Trophoblast cell (in vitro differentiated cells and primary cell): ENCODE measurements at regions not wholly inside any gene's neighbourhood (a gene's known extent, or its start where the extent isn't known, plus 50 kb on each side); places are given as distances from the start of the nearest gene placed in this dataset.
"Not testable (repeated sequence)": the region's sequence is repeated elsewhere in the genome, so short reads cannot be mapped to it uniquely, and the experiment has no call there.

Experiments used
- DNase-seq, 2 donors: peaks; one replicate each; pipeline ENCODE4 v3.0.0-alpha.2; 2016
- H2AFZ ChIP-seq: 2 replicates; pipeline ENCODE4 v1.6.1; 2013; ENCODE audit warnings: low read length, moderate library complexity, mild to moderate bottlenecking; ENCODE audit not compliant: insufficient read depth, poor library complexity
- H2AK5ac ChIP-seq: 2 replicates; pipeline ENCODE4 v1.6.1; 2013; ENCODE audit warnings: mild to moderate bottlenecking, low read length
- H2BK120ac ChIP-seq: 2 replicates; pipeline ENCODE4 v1.6.1; 2013; ENCODE audit warnings: low read length, mild to moderate bottlenecking, moderate library complexity; ENCODE audit not compliant: insufficient read depth, poor library complexity
- H2BK12ac ChIP-seq: 2 replicates; pipeline ENCODE4 v1.6.1; 2013; ENCODE audit warnings: mild to moderate bottlenecking, low read length, moderate library complexity
- H2BK5ac ChIP-seq: 2 replicates; pipeline ENCODE4 v1.6.1; 2013; ENCODE audit warnings: low read length, low read depth, moderate library complexity, mild to moderate bottlenecking; ENCODE audit not compliant: poor library complexity
- H3K14ac ChIP-seq: 2 replicates; pipeline ENCODE4 v1.6.1; 2013; ENCODE audit warnings: mild to moderate bottlenecking, low read length
- H3K18ac ChIP-seq: 2 replicates; pipeline ENCODE4 v1.6.1; 2013; ENCODE audit warnings: mild to moderate bottlenecking, low read length
- H3K23ac ChIP-seq: 2 replicates; pipeline ENCODE4 v1.6.1; 2013; ENCODE audit warnings: low read length
- H3K27ac ChIP-seq: 2 replicates; pipeline ENCODE4 v1.5.1; 2013; ENCODE audit warnings: low read depth, mild to moderate bottlenecking, inconsistent platforms, low read length, moderate library complexity
- H3K27me3 ChIP-seq: 2 replicates; pipeline ENCODE4 v1.6.1; 2013; ENCODE audit warnings: inconsistent platforms, mild to moderate bottlenecking, low read length, moderate library complexity; ENCODE audit not compliant: insufficient read depth
- H3K36me3 ChIP-seq, 2 experiments: 1 replicate in 1 of 2; 2 replicates in 1 of 2; pipeline ENCODE4 v1.6.1; 2013; ENCODE audit warnings: low read length in 2 of 2, mild to moderate bottlenecking in 2 of 2, moderate library complexity in 1 of 2; ENCODE audit not compliant: insufficient read depth in 2 of 2, control insufficient read depth in 1 of 2
- H3K4ac ChIP-seq: 2 replicates; pipeline ENCODE4 v1.6.1; 2013; ENCODE audit warnings: low read depth, mild to moderate bottlenecking, low read length, moderate library complexity
- H3K4me1 ChIP-seq, 2 experiments: 1 replicate in 1 of 2; 2 replicates in 1 of 2; pipeline ENCODE4 v1.6.1; 2013; ENCODE audit warnings: low read length in 2 of 2, mild to moderate bottlenecking in 2 of 2, moderate library complexity in 1 of 2; ENCODE audit not compliant: insufficient read depth in 2 of 2, control insufficient read depth in 1 of 2
- H3K4me2 ChIP-seq: 2 replicates; pipeline ENCODE4 v1.6.1; 2013; ENCODE audit warnings: inconsistent platforms, mild to moderate bottlenecking, low read length, moderate library complexity
- H3K4me3 ChIP-seq: 2 replicates; pipeline ENCODE4 v1.5.1; 2013; ENCODE audit warnings: mild to moderate bottlenecking, low read depth, low read length, inconsistent platforms
- H3K79me1 ChIP-seq: one replicate; pipeline ENCODE4 v1.6.1; 2013; ENCODE audit warnings: low read length
- H3K79me2 ChIP-seq: 2 replicates; pipeline ENCODE4 v1.6.1; 2013; ENCODE audit warnings: low read length, mild to moderate bottlenecking; ENCODE audit not compliant: control insufficient read depth, insufficient read depth, poor library complexity
- H3K9ac ChIP-seq: 2 replicates; pipeline ENCODE4 v1.6.1; 2013; ENCODE audit warnings: mild to moderate bottlenecking, low read length
- H3K9me3 ChIP-seq: 2 replicates; pipeline ENCODE4 v1.6.1; 2013; ENCODE audit warnings: low read depth, mild to moderate bottlenecking, control low read depth, inconsistent platforms, low read length; ENCODE audit not compliant: insufficient read depth
- H4K12ac ChIP-seq: 2 replicates; pipeline ENCODE4 v1.6.1; 2013; ENCODE audit warnings: low read depth, mild to moderate bottlenecking, low read length, moderate library complexity
- H4K8ac ChIP-seq: 2 replicates; pipeline ENCODE4 v1.6.1; 2013; ENCODE audit warnings: low read depth, mild to moderate bottlenecking, low read length, moderate library complexity
- H4K91ac ChIP-seq: one replicate; pipeline ENCODE4 v1.6.1; 2013; ENCODE audit warnings: low read depth, mild to moderate bottlenecking, low read length, moderate library complexity
- WGBS: extraction: QIAGEN DNeasy Blood & Tissue Kit; methylation state at CpG from one replicate; pipeline ENCODE4 v1.1.7; 2013; ENCODE audit warnings: missing lambda C conversion rate; ENCODE audit not compliant: insufficient read length, insufficient coverage; ENCODE audit errors: extremely low coverage; 5-methylcytosine and 5-hydroxymethylcytosine counted together

DNA sequence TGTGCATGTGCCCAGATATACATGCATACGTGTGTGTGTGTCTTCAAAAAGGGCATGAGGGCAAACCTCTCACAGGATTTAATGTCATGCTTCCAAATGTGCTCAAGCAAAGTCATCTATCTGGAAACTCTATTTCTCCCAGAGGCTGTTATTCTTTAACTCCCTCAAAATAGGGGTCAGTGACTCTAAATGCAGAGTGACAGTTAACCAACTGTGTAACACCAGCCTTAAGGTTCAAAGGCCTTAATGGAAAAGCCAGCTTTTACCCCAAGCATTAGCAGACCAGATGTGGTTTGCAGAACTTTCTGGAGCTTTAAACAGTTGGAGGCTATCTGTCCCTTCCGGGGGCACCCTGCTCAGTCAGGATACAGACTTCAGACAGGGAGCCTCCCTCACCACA is 70.4 kb upstream of the SLC7A14 start:
- Histone ChIP-seq H3K9me3 (peaks cover 3% of the 10 kb centered on the region), H3K14ac (no peak overlapping the region), H3K9ac (no peak overlapping the region), H2AFZ (no peak overlapping the region), H3K4me2 (no peak overlapping the region), H2BK5ac (no peak overlapping the region), H3K4me3 (no peak overlapping the region), H3K27me3 (no peaks in the 10 kb centered on the region), H3K18ac (no peak overlapping the region), H3K4ac (no peak overlapping the region), H2BK120ac (no peak overlapping the region), H4K8ac (no peak overlapping the region), H4K91ac (no peak overlapping the region), H3K36me3 (no peaks in the 10 kb centered on the region), H2AK5ac (no peak overlapping the region), H3K79me1 (no peaks in the 10 kb centered on the region), H3K79me2 (no peaks in the 10 kb centered on the region), H3K23ac (no peak overlapping the region), H4K12ac (no peak overlapping the region), H3K27ac (no peak overlapping the region), H3K4me1 (no peaks in the 10 kb centered on the region), H2BK12ac (no peak overlapping the region)
- no peak for DNase-seq
- WGBS, result no CpG with 5 or more reads among the region's 2 CpGs

DNA sequence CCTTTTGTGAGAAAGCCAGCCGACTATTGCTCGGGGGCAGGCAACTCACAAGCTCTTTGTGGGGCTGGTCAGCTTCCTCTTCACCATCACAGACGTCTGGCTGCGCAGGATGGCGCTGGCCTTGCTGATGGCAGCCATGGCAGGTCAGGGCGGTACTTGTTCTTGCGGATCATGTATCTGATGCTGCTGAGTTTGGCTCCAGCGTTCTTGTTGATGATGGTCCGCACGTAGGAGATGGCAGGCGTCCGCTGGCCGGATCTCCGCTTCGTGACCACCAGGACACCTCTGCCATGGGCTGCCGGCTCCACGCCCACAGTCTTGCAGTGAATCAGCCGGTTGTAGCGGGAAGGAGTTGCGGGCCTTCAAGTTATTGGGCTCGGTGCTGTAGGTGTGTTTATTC is 67.9 kb upstream of the SLC7A14 start:
- H3K27ac ChIP-seq, result no peak overlapping the region
- WGBS, result no CpG with 5 or more reads among the region's 21 CpGs

DNA sequence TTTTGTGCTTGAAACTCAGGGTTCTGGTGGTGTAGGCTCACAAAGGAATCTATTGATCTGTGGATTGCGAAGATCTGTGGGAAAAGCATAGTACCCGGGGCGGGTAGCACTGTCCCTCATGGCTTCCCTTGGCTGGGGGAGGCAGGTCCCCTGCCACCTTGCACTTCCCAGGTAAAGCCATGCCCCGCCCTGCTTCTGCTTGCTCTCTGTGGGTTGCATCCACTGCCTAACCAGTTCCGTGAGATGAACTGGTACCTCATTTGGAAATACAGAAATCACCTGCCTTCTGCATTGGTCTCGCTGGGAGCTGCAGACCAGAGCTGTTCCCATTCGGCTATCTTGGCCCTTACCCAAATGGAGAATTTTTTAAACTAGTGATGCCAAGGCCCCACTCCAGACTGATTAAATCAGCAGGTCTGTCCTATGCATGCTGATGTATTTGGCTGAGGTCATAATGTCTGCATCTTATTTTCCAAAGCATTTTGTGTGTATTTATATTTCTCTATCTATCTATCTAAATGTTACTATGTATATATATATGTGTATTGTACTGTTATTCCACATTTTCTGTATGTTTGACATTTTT is 65.5 kb upstream of the SLC7A14 start:
- Histone ChIP-seq H4K91ac (no peak overlapping the region), H2BK120ac (no peak overlapping the region), H3K79me1 (no peaks in the 10 kb centered on the region), H3K36me3 (no peaks in the 10 kb centered on the region), H3K4ac (no peak overlapping the region), H4K8ac (no peak overlapping the region), H3K27ac (no peak overlapping the region), H3K27me3 (no peaks in the 10 kb centered on the region), H3K79me2 (no peaks in the 10 kb centered on the region), H3K23ac (no peak overlapping the region), H3K4me2 (no peak overlapping the region), H3K9me3 (peaks cover 3% of the 10 kb centered on the region), H3K4me3 (no peak overlapping the region), H3K14ac (no peak overlapping the region), H3K9ac (no peak overlapping the region), H2AFZ (no peak overlapping the region), H3K18ac (no peak overlapping the region), H3K4me1 (peaks cover 3 to 4% of the 10 kb centered on the region in 2 experiments), H2BK5ac (no peak overlapping the region), H2BK12ac (no peak overlapping the region), H4K12ac (no peak overlapping the region), H2AK5ac (no peak overlapping the region)
- no peak for DNase-seq
- no CpG with 5 or more reads among the region's 7 CpGs for WGBS

More for the DNA sequence above, 67.9 kb upstream of the SLC7A14 start:
- Histone ChIP-seq H3K4ac (no peak overlapping the region), H3K9ac (no peak overlapping the region), H2AFZ (no peak overlapping the region), H3K4me3 (no peak overlapping the region), H2BK5ac (no peak overlapping the region), H3K4me2 (no peak overlapping the region), H3K36me3 (no peaks in the 10 kb centered on the region), H2BK12ac (no peak overlapping the region), H3K9me3 (peaks cover 3% of the 10 kb centered on the region), H2AK5ac (no peak overlapping the region), H4K8ac (no peak overlapping the region), H3K18ac (no peak overlapping the region), H3K4me1 (peaks cover 3 to 4% of the 10 kb centered on the region in 2 experiments), H3K79me1 (no peaks in the 10 kb centered on the region), H2BK120ac (no peak overlapping the region), H4K12ac (no peak overlapping the region), H3K79me2 (no peaks in the 10 kb centered on the region), H4K91ac (no peak overlapping the region), H3K23ac (no peak overlapping the region), H3K14ac (no peak overlapping the region), H3K27me3 (no peaks in the 10 kb centered on the region)
- DNase-seq, result no peak

DNA sequence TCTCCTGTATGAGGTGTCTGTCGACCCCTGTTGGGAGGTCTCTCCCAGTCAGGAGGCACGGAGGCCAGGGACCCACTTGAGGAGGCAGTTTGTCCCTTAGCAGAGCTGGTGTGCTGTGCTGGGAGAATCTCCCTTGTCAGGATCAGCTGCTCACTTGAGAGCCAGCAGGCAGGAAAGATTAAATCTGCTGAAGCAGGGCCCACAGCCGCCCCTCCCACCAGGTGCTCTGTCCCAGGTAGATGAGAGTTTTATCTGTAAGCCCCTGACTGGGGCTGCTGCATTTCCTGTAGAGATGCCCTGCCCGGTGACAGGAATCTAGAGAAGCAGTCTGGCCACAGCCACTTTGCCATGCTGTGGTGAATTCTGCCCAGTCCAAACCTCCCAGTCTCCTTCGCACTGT is 64.7 kb upstream of the SLC7A14 start:
- not testable (repeated sequence) for H3K9me3 ChIP-seq, H4K8ac ChIP-seq, H2BK120ac ChIP-seq, H3K23ac ChIP-seq, H4K91ac ChIP-seq, H3K4ac ChIP-seq, H2BK5ac ChIP-seq, H3K79me2 ChIP-seq, H2AK5ac ChIP-seq, H4K12ac ChIP-seq, H3K36me3 ChIP-seq, H3K14ac ChIP-seq, H3K79me1 ChIP-seq, H3K9ac ChIP-seq, H3K18ac ChIP-seq, H3K4me1 ChIP-seq, H2AFZ ChIP-seq, H2BK12ac ChIP-seq, H3K4me2 ChIP-seq, H3K27ac ChIP-seq, H3K27me3 ChIP-seq, DNase-seq, H3K4me3 ChIP-seq
- WGBS, result no CpG with 5 or more reads among the region's 5 CpGs
